Ishikawa (cell line): ENCODE measurements at regions not wholly inside any gene's neighbourhood (a gene's known extent, or its start where the extent isn't known, plus 50 kb on each side); places are given as distances from the start of the nearest gene placed in this dataset.

Experiments
- CREB1 ChIP-seq: IDR thresholded peaks from 2 replicates; pipeline ENCODE4 v1.6.1; 2012; ENCODE audit warnings: low read depth
- EGR1 ChIP-seq: IDR thresholded peaks from 2 replicates; pipeline ENCODE4 v1.6.1; 2012
- EP300 ChIP-seq: IDR thresholded peaks from 2 replicates; pipeline ENCODE4 v1.6.1; 2012; ENCODE audit warnings: borderline replicate concordance
- MAX ChIP-seq: IDR thresholded peaks from 2 replicates; pipeline ENCODE4 v1.6.1; 2012
- NFIC ChIP-seq: IDR thresholded peaks from 2 replicates; pipeline ENCODE4 v1.6.1; 2012
- REST ChIP-seq: IDR thresholded peaks from 2 replicates; pipeline ENCODE4 v1.6.1; 2012; ENCODE audit warnings: low read depth, mild to moderate bottlenecking
- TEAD4 ChIP-seq: IDR thresholded peaks from 2 replicates; pipeline ENCODE4 v1.6.1; 2012

DNA sequence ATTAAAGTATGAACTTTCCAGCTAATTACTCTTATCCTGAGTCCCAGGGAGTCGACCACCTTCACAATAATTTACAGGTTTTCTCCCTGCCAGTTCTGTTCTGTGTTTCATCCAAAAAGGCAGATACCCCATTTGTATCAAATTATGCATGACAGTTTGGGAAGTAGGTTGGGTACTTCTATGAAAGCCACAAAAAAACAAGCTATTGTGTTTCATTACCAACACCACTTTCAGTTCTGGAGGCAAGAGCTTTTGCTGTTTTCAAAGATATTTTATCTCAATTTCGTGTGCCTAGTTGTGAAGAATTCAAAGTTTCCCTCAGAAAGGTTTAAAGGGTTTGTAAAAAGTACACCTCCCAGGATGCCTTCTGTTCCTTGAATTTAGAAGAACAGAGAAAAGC is 557.4 kb downstream of the FLRT2 start:
- TF ChIP-seq NFIC (no peak), TEAD4 (no peak), EGR1 (no peak), CREB1 (no peak), EP300 (no peak), MAX (no peak), REST (no peak)
